ES-I3 (cell line): ENCODE measurements at regions not wholly inside any gene's neighbourhood (a gene's known extent, or its start where the extent isn't known, plus 50 kb on each side); places are given as distances from the start of the nearest gene placed in this dataset.

Experiments
- H3K36me3 ChIP-seq: 2 replicates; pipeline ENCODE4 v1.6.1; 2013; ENCODE audit warnings: mild to moderate bottlenecking, low read length, control low read depth, moderate library complexity; ENCODE audit not compliant: insufficient read depth
- H3K4me1 ChIP-seq: 2 replicates; pipeline ENCODE4 v1.6.1; 2013; ENCODE audit warnings: mild to moderate bottlenecking, control low read depth, low read length; ENCODE audit not compliant: insufficient read depth
- H3K9ac ChIP-seq: 2 replicates; pipeline ENCODE4 v1.6.1; 2013; ENCODE audit warnings: low read depth, mild to moderate bottlenecking, low read length, moderate library complexity
- H3K9me3 ChIP-seq: 2 replicates; pipeline ENCODE4 v1.6.1; 2013; ENCODE audit warnings: mild to moderate bottlenecking, low read length, moderate library complexity; ENCODE audit not compliant: control insufficient read depth, insufficient read depth

- H3K9me3 ChIP-seq = no peaks in the 10 kb centered on the region
- H3K36me3 ChIP-seq = no peaks in the 10 kb centered on the region
- H3K4me1 ChIP-seq = no peaks in the 10 kb centered on the region
- no peak overlapping the region for H3K9ac ChIP-seq
Observed at GRCh38 chr13:65856431-65856830, 1373.7 kb downstream of the PCDH9 start.

DNA sequence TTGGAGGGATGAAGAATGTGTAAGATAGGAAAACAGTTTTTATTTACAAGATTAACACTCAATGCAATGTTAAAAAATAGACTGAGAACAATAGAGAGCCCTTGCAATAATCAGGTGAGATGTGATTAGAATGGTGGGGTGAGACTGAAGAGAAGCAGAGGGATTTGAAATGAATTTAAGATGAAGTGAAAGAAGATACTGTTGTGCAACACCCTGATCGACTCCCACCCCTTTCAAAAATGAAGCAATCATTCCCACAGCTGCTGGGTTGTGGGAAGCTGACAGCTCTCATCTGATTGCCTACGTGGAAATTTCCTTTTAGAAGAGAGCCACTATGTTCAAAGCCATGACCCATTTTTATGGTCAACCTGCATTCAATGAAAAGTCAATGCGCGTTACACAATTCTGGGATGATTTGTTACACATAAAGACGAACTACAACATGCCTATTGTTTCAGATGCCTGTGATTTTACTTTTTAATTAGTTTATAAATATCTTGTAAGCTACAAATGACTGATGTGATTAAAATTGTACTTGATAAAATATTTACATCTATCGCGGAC lies 1374.8 kb downstream of the PCDH9 start:
- no peaks in the 10 kb centered on the region for H3K9me3 ChIP-seq
- H3K9ac ChIP-seq = no peak overlapping the region
- no peaks in the 10 kb centered on the region for H3K4me1 ChIP-seq
- no peaks in the 10 kb centered on the region for H3K36me3 ChIP-seq

- no peaks in the 10 kb centered on the region for H3K36me3 ChIP-seq
- H3K9me3 ChIP-seq = no peaks in the 10 kb centered on the region
- H3K9ac ChIP-seq = no peak overlapping the region
- H3K4me1 ChIP-seq = no peaks in the 10 kb centered on the region
Observed at GRCh38 chr13:65854431-65854830, 1375.7 kb downstream of the PCDH9 start.

DNA sequence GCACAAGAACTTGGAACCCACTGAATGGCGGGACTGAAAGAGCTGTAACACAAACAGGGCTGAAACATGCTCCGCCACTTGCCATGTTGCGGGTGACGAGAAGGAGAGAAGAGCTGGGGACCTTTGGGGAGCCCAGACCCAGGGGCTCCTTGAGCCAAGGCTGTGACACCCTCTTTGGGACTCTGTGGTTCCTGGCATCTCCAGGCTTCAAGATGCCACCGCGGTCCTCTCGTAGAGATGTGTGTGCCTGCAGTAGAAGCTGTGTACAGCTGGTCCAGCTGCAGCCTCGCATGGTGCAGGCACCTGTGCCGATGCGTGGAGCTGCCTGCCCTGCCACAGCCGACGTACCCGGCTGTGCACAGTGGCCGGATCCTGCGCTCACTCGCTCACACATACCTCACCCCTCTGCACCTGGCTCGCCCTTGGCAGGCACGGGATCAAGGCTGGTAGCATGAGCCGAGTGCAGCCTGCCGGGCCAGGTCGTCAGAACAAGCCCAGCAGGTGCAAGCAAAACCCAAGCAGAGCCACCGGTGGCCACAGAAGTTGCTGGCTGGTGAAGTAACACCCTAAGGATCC lies 1385.8 kb downstream of the PCDH9 start:
- Histone ChIP-seq H3K9me3 (no peaks in the 10 kb centered on the region), H3K36me3 (no peaks in the 10 kb centered on the region), H3K4me1 (no peaks in the 10 kb centered on the region), H3K9ac (no peak overlapping the region)

GRCh38 chr13:65843314-65843731 lies 1386.8 kb downstream of the PCDH9 start:
- Histone ChIP-seq H3K9me3 (no peaks in the 10 kb centered on the region), H3K36me3 (no peaks in the 10 kb centered on the region), H3K4me1 (no peaks in the 10 kb centered on the region), H3K9ac (no peak overlapping the region)

GRCh38 chr13:65841156-65841555 lies 1389.0 kb downstream of the PCDH9 start:
- Histone ChIP-seq H3K4me1 (no peaks in the 10 kb centered on the region), H3K9me3 (no peaks in the 10 kb centered on the region), H3K9ac (no peak overlapping the region), H3K36me3 (no peaks in the 10 kb centered on the region)

DNA sequence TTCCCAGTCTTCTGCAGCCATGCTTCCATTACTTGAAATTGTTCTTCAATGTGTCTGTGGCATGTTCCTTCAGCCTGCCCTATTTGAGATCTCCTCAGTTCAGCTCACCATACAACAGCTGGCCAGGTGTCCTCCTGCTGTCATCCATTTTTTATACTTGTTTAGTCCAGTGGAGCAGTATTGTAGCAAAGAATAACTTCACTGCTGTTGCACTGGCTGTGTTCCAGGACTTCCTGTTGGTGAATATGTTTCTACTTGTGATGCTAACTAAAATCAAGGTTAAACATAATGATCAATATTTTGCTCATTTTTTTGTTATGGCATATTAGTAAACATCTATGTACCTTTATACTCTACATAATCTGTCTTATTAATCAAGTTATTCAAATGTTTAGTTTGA lies 1394.1 kb downstream of the PCDH9 start:
- Histone ChIP-seq H3K4me1 (no peaks in the 10 kb centered on the region), H3K9ac (no peak overlapping the region), H3K36me3 (no peaks in the 10 kb centered on the region), H3K9me3 (no peaks in the 10 kb centered on the region)

GRCh38 chr13:65834897-65835296 lies 1395.2 kb downstream of the PCDH9 start:
- Histone ChIP-seq H3K4me1 (no peaks in the 10 kb centered on the region), H3K36me3 (no peaks in the 10 kb centered on the region)

GRCh38 chr13:65830411-65831205 lies 1399.5 kb downstream of the PCDH9 start:
- no peak overlapping the region for H3K9ac ChIP-seq
- H3K4me1 ChIP-seq = no peaks in the 10 kb centered on the region
- H3K36me3 ChIP-seq = no peaks in the 10 kb centered on the region
- H3K9me3 ChIP-seq = no peaks in the 10 kb centered on the region

More at GRCh38 chr13:65834897-65835296, 1395.2 kb downstream of the PCDH9 start:
- Histone ChIP-seq H3K9ac (no peak overlapping the region), H3K9me3 (no peaks in the 10 kb centered on the region)

DNA sequence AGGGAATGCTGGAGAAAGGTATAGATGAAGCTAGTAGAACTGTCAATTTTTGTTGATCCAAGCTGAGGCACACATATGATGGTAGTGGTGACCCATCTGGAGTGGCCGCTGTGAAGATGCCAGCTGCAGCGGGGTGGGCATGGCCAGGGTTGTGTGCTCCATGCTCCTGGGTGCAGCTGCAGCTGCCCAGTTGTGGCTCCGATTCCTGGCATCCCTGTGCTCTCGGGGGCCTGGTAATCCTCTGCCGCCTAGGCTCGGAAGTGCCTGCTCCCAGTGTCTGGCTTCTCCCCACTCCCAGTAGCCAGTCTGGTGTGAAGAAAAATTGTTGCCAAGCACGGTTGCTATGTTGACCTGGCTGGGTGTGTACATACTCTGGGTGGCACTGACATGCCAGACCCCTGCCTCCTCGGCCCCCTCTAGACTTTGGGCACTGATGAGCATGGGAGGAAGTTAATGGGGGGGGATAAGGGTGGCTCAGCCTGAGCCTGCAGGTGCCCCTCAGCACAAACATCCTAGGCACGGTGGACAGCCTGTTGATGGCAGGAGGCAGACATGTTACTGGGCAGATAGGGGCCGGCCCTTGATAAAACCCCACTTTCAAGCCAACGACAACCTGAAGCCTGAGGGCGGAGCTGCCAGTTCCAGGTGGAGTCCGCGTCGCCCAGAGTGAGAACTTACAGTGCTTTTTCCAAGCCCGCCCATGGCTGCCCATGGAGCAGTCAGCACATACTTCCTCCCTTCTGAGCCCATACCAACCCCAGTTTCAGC lies 1400.7 kb downstream of the PCDH9 start:
- Histone ChIP-seq H3K9ac (no peak overlapping the region), H3K9me3 (no peaks in the 10 kb centered on the region), H3K4me1 (no peaks in the 10 kb centered on the region), H3K36me3 (no peaks in the 10 kb centered on the region)

DNA sequence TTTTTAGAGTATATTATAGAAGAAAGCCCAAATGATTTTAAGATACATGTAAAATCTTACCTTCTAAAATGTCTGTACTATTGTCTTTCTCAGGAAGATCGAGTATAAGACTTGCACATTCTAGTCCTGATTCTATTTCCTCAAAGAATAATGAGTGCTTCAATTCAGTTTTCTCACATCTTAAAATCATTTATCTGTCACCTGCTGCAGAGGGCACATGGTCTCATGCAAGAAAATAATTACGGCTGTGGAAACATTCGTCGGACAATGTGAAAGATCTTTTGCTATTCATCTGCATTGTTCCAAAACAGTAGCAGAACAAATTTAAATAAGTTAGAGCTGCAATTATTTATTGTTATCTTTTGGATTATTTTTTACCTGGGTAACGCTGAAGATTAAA lies 1403.5 kb downstream of the PCDH9 start:
- Histone ChIP-seq H3K4me1 (no peaks in the 10 kb centered on the region), H3K36me3 (no peaks in the 10 kb centered on the region), H3K9ac (no peak overlapping the region), H3K9me3 (no peaks in the 10 kb centered on the region)

- Histone ChIP-seq H3K36me3 (no peaks in the 10 kb centered on the region), H3K4me1 (no peaks in the 10 kb centered on the region), H3K9ac (no peak overlapping the region), H3K9me3 (no peaks in the 10 kb centered on the region)
Observed at GRCh38 chr13:65825039-65825438, 1405.1 kb downstream of the PCDH9 start.

GRCh38 chr13:65808061-65808460 lies 1422.1 kb downstream of the PCDH9 start:
- Histone ChIP-seq H3K4me1 (no peaks in the 10 kb centered on the region), H3K36me3 (no peaks in the 10 kb centered on the region), H3K9ac (no peak overlapping the region), H3K9me3 (no peaks in the 10 kb centered on the region)

DNA sequence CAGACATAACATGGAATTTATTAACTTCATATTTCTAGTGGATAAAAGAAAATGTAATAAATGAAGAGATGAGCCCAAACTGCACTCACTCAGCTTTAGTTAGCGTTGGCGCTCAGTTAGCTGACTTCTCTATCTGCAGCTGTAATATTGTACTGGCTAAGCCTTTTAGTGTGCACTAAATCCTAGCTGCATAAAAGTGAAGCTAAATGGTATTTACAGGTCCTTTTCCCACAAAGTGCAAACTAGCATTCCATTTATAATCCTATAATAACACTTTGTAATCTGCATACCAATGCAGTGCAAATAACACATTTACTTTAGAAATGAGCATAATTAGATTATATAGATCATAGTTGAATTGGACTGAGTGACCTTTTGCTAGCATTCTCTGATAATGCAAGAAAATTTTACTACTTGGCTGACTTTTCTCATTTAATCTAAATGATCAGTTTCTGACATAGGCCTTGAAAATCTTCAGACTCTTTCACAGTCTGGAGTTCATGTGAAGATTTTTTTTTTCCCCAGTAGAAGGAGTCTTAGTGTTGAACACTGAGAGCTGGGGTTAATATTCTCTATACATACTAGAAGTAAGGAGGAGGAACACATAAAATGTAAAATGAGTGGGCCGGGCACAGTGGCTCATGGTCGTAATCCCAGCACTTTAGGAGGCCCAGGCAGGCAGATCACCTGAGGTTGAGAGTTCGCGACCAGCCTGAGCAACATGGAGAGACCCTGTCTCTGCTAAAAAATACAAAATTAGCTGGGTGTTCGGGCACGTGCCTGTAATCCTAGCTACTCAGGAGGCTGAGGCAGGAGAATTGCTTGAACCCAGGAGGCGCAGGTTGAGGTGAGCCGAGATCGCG lies 1426.4 kb downstream of the PCDH9 start:
- Histone ChIP-seq H3K36me3 (no peaks in the 10 kb centered on the region), H3K9me3 (no peaks in the 10 kb centered on the region), H3K9ac (no peak overlapping the region), H3K4me1 (no peaks in the 10 kb centered on the region)
